Omental fat pad (tissue), 3 donors: ENCODE measurements at regions not wholly inside any gene's neighbourhood (a gene's known extent, or its start where the extent isn't known, plus 50 kb on each side); places are given as distances from the start of the nearest gene placed in this dataset.

Experiments used
- ATAC-seq: fragments of 150-250 bp; one replicate; pipeline ENCODE4 v1.9.1; 2016; ENCODE audit warnings: mild to moderate bottlenecking, moderate library complexity; ENCODE audit not compliant: low FRiP score
- DNase-seq: peaks from one replicate; pipeline ENCODE4 v3.0.0-alpha.2; 2019; ENCODE audit warnings: low spot score
- TF ChIP-seq, protein P1 (sequence below), 3 donors: fragments of 450-650 bp; IDR thresholded peaks; one replicate each; pipeline ENCODE4 v1.5.1; 2016 to 2017; ENCODE audit warnings: antibody characterized with exemption in 3 of 3, mild to moderate bottlenecking in 3 of 3, moderate library complexity in 2 of 3

- ATAC-seq: no peak
- no peak for DNase-seq
- TF ChIP-seq, protein P1, sequence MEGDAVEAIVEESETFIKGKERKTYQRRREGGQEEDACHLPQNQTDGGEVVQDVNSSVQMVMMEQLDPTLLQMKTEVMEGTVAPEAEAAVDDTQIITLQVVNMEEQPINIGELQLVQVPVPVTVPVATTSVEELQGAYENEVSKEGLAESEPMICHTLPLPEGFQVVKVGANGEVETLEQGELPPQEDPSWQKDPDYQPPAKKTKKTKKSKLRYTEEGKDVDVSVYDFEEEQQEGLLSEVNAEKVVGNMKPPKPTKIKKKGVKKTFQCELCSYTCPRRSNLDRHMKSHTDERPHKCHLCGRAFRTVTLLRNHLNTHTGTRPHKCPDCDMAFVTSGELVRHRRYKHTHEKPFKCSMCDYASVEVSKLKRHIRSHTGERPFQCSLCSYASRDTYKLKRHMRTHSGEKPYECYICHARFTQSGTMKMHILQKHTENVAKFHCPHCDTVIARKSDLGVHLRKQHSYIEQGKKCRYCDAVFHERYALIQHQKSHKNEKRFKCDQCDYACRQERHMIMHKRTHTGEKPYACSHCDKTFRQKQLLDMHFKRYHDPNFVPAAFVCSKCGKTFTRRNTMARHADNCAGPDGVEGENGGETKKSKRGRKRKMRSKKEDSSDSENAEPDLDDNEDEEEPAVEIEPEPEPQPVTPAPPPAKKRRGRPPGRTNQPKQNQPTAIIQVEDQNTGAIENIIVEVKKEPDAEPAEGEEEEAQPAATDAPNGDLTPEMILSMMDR (IDR thresholded peaks at IDR 0.05): no peak
Measured at GRCh38 chr5:53376853-53377252, 103.6 kb upstream of the FST start.

GRCh38 chr5:53378190-53378589 is 102.2 kb upstream of the FST start:
- no peak for ATAC-seq
- DNase-seq: no peak
- TF ChIP-seq, protein P1 (IDR thresholded peaks at IDR 0.05): no peak

GRCh38 chr5:53378590-53379247 is 101.7 kb upstream of the FST start:
- DNase-seq: no peak
- TF ChIP-seq, protein P1 (IDR thresholded peaks at IDR 0.05): no peak
- ATAC-seq: no peak

- no peak for DNase-seq
- TF ChIP-seq, protein P1 (IDR thresholded peaks at IDR 0.05): no peak
- no peak for ATAC-seq
Measured at GRCh38 chr5:53386341-53386740, 94.1 kb upstream of the FST start.

- ATAC-seq: no peak
- TF ChIP-seq, protein P1 (IDR thresholded peaks at IDR 0.05): no peak
- DNase-seq: no peak
Measured at GRCh38 chr5:53389093-53389492, 91.3 kb upstream of the FST start.

DNA sequence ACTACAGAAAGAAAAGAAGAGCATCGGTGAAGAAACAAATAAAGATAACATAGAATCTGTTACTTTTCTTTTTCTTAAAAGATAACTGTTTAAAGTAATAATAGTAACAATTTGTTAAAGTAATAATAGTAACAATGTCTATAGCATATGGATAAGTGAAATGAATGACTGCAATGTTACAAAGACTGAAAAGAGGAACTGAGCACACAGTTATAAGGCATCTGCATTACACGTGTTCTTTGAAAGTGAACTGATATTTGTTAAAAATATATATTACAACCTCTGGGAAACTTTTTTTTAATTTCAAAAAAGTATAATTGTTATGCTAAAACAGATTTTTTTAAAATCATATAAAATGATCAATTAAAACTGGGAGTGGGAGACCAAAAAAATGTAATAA is 88.4 kb upstream of the FST start:
- DNase-seq (no peak), ATAC-seq (no peak)
- TF ChIP-seq, protein P1 (IDR thresholded peaks at IDR 0.05): no peak

- no peak for ATAC-seq
- DNase-seq: no peak
- TF ChIP-seq, protein P1 (IDR thresholded peaks at IDR 0.05): no peak
Measured at GRCh38 chr5:53394808-53395207, 85.6 kb upstream of the FST start.
